ENCODE measurements at regions not wholly inside any gene's neighbourhood (a gene's known extent, or its start where the extent isn't known, plus 50 kb on each side); places are given as distances from the start of the nearest gene placed in this dataset.
"Not testable (repeated sequence)": the region's sequence is repeated elsewhere in the genome, so short reads cannot be mapped to it uniquely, and the experiment has no call there.

DNA sequence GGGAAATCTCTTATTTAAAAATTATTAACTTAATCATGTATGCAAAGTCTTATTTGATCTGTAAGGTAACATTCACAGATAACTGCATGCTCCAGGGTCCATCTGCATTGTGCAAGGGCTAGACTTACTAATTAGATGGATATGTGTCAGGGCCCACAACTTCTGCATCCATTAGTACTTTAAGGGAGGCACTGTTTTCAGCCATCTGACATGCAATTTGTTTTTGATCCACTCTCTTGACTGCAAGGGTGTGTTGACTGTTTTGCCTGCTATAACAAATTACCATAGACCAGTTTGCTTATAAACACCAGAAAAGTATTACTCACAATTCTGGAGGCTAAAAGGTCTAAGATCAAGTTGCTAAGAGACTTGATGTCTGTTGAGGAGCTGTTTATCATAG lies 542.1 kb upstream of the HS3ST1 start:
- TF ChIP-seq, protein P1, sequence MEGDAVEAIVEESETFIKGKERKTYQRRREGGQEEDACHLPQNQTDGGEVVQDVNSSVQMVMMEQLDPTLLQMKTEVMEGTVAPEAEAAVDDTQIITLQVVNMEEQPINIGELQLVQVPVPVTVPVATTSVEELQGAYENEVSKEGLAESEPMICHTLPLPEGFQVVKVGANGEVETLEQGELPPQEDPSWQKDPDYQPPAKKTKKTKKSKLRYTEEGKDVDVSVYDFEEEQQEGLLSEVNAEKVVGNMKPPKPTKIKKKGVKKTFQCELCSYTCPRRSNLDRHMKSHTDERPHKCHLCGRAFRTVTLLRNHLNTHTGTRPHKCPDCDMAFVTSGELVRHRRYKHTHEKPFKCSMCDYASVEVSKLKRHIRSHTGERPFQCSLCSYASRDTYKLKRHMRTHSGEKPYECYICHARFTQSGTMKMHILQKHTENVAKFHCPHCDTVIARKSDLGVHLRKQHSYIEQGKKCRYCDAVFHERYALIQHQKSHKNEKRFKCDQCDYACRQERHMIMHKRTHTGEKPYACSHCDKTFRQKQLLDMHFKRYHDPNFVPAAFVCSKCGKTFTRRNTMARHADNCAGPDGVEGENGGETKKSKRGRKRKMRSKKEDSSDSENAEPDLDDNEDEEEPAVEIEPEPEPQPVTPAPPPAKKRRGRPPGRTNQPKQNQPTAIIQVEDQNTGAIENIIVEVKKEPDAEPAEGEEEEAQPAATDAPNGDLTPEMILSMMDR (IDR thresholded peaks at IDR 0.05; ENCODE audit: low read depth, low read length) = no peak
- no peak for DNase-seq (ENCODE audit: extremely low read depth, low read depth)

DNA sequence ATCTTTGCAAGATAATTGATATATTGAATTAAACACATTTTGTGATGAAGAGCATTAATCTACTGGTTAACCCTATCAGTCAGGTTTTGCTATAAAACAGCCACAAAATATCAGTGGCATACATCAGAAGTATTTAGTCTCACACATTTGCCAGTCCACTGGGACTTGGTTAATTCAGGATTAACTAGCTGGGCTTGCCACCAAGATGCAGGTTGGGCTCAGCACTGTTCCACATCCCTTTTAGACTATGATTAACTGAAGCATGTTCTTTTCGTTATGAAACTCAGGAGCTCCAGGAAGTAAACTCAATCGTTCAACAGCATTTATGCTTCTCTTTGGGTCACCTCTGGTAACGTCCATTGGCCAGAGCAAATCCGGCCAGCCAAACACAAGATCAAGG lies 538.1 kb upstream of the HS3ST1 start:
- TF ChIP-seq, protein P1 (IDR thresholded peaks at IDR 0.05; ENCODE audit: low read depth, low read length) = no peak
- DNase-seq (ENCODE audit: extremely low read depth, low read depth) = no peak

DNA sequence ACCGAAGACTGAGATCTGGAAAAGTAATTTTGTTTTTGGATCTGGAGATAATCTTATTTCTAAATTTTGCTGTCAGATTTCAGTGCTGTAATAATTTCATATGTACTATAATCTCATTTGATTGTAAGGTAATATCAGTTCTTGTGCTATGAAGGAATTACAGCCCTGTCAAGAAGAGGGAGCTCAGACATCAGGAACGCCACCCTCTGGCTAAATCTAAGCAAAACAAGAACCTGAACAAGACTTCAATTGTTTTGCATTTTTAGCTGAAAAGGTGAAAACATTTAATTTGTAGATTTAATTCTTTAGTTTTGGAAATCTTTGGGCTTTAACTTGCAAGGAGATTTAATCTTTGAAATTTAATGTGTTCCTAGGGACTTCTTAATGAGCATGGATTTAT lies 525.4 kb upstream of the HS3ST1 start:
- TF ChIP-seq, protein P1 (IDR thresholded peaks at IDR 0.05; ENCODE audit: low read depth, low read length) = no peak
- DNase-seq (ENCODE audit: extremely low read depth, low read depth) = no peak

DNA sequence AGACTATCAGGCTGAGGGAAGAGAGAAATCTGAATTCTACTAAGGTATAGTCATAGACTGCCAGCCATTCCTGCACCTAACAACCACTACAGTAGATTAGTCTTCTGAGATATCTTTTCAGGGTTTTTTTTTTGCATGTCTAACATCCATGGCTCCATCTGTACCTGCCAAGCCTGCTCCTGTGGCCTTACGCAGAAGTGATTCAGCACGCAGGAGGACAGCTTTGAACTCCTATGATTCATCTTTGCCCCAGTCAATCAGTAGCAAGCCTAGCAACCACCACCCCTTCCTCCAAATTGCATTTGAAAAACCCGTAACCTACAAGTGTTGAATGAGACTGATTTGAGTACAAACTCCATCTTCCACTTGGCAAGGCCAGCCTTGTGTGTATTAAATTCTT lies 520.7 kb upstream of the HS3ST1 start:
- TF ChIP-seq, protein P1 (IDR thresholded peaks at IDR 0.05; ENCODE audit: low read depth, low read length) = no peak

DNA sequence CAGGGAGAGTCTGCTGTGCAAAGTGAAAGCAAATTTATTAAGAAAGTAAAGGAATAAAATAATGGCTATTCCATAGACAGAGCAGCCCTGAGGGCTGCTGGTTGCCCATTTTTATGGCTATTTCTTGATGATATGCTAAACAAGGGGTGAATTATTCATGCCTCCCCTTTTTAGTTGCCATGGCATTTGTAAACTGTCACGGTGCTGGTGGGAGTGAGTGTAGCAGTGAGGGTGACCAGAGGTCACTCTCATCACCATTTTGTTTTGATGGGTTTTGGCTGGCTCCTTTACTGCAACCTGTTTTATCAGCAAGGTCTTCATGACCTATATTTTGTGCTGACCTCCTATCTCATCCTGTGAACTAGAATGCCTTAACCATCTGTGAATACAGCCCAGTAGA lies 518.9 kb upstream of the HS3ST1 start:
- DNase-seq (ENCODE audit: extremely low read depth, low read depth) = not testable (repeated sequence)

More for the DNA sequence above, 520.7 kb upstream of the HS3ST1 start:
- DNase-seq (ENCODE audit: extremely low read depth, low read depth) = no peak

DNA sequence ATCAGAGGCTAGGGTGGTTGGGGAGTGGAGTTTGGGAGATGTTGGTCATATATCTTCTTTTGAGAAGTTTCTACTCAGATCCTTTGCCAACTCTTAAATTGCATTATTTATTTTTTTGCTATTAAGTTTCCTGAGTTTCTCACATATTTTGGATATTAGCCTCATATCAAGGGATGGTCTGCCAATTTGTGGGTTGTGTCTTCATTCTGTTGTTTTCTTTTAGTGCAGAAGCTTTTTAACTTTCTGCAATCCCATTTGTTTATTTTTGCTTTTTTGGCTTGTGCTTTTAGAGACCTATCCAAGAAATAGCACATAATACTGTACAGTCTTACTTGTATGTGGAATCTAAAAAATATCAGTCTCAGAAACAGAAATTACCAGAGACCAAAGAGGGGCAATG lies 509.2 kb upstream of the HS3ST1 start:
- no peak for DNase-seq (ENCODE audit: extremely low read depth, low read depth)
- TF ChIP-seq, protein P1 (IDR thresholded peaks at IDR 0.05; ENCODE audit: low read depth, low read length) = no peak

DNA sequence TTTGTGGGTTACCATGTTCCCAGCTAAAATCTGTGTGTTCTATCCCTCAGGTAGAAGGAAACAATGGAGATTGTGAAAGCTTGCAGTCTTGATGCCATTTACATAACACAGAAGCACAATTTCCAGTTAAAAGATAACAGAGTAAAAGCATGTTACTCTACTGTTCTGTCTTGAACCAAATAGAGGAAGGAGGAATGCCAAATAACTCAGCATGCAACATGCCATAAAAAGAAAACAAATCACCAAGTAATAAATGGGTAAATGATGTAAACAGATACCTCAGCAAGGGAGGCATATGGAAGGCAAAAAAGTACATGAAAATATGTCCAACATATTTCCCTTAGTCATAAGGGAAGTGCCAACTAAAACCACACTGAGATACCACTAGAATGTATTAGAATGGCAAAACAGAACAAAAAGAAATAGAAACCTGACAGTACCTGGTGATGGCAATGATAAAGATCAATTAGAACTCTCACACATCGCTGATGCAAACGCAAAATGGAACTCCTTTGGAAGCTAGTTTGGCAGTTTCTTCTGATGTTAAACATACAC lies 502.6 kb upstream of the HS3ST1 start:
- TF ChIP-seq, protein P1 (IDR thresholded peaks at IDR 0.05; ENCODE audit: low read depth, low read length) = no peak
- no peak for DNase-seq (ENCODE audit: extremely low read depth, low read depth)

DNA sequence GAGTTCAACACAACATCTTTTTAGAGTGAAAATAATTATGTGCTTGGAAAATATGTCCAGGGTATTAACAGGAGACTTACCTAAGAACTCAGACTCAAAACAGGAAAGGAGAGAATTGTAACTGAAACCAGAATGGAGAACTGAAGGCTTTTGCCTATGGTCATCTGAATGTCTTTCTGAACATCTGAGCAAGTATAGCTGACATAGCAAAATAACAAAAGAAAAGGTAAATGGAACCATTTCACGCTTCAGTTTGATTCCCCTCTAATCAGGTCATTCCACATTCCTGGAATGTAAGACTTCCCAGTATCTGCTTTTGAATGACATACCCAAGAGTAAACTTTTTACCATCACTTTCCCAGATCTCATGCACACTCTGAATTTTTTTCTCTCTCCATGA lies 500.4 kb upstream of the HS3ST1 start:
- no peak for DNase-seq (ENCODE audit: extremely low read depth, low read depth)

More for the DNA sequence above, 500.4 kb upstream of the HS3ST1 start:
- TF ChIP-seq, protein P1 (IDR thresholded peaks at IDR 0.05; ENCODE audit: low read depth, low read length) = no peak
